SK-MEL-5 (cell line): ENCODE measurements at regions not wholly inside any gene's neighbourhood (a gene's known extent, or its start where the extent isn't known, plus 50 kb on each side); places are given as distances from the start of the nearest gene placed in this dataset.

ENCODE experiments used
- DNase-seq: peaks from one replicate; pipeline ENCODE4 v3.0.0-alpha.2; 2016; ENCODE audit warnings: low read depth, low spot score
- in situ Hi-C: cut with HindIII; loops from 2 replicates; pipeline ENCODE4 v1.10.0; 2016; ENCODE audit warnings: low sequenced_read_pairs, high pct_unique_total_duplicates, low pct_unique_long_range_greater_than_20kb

DNA sequence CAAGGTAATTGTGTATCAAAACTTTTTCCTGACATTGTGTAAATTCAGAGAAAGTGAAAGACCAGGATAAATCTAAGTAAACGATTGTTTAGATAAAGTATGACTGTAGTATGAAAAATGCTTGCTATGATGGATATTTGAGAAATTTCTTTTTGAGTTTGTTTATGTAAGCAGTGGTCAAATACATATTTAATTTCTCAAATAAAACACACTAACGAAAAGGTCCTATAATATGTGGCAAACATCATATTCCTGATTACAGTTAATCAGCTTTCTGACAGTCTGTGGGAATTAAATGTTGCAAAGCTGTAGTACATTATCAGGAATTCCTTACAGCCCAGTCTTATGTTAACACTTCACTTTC, 636.9 kb downstream of the MMUT start:
- in situ Hi-C loops = no loop called here
- DNase-seq = no peak

DNA sequence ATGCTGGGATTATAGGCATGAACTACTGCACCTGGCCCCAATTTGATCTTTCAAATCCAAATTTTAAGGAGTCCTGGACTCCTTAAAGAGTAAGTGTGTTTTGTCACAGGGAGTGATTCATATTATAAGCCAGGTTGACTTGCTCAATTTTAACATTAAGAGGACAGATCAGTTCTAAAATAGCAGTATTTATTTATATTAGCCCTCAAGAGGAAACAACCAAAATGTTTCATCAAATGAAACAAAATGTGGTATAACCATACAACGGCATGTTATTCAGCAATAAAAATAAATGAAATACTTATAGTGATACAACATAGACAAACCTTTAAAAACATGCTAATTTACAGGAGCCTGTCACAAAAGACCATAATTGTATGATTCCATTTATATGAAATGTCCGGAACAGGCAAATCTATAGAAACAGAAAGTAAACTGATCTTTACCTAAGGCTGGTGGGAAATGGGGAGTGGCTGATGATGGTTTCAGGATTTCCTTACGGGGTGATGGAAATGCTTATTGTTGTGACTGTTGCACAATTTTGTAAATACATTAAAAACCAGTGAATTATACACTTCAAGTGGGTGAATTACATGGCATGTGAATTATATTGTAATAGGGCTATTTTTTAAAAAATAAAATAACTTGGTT, 637.4 kb downstream of the MMUT start:
- no peak for DNase-seq
- in situ Hi-C loops = no loop called here

DNA sequence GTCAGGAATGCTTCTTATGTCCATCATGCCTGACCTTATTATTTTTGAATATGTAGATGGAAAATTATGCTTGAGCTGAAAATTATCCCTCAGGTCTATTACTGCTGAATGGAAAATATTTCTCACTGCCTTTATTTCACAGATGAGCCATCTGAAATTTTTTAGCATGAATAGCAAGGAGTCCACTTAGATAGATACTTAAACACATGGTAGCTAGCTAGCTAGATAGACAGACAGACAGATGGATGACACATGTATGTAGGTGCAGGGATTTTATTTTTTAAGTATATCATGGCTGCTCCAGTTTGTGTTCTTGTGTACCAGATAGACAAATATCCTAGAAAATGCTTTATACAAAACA, 645.0 kb downstream of the MMUT start:
- DNase-seq = no peak
- in situ Hi-C loops = no loop called here

DNA sequence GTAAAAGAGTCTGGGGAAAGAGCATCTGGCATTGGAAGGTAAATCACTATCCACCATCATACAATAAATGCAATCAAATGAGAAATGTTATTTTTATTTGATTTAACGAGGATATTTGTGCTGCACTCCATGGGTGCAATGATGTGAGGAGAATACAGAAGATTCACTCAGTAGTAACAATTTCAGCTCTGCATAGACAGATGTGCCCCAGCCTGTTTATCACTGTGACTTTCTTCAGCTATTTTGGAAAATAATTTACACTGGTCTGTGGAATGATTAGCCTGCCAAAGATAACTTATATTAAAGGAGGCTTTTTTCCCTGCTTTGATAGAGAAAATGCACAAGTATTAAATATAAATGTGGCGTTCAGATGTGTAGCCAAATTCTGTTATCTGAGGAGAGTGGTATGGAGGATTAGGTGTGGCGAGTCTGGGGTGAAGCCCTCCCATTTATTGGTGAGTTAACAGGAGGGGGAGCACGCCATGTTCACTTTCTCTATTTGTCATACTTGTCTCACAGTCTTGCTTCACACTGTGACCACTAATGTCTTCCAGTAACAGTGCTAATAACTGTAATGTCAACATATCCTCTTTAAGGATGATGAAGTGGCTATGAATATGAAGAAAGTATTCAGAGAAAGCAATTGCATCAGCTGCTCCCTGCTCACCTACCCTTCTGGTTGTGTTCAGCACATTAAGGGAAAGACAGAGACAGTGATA, 645.6 kb downstream of the MMUT start:
- in situ Hi-C loops = no loop called here

DNA sequence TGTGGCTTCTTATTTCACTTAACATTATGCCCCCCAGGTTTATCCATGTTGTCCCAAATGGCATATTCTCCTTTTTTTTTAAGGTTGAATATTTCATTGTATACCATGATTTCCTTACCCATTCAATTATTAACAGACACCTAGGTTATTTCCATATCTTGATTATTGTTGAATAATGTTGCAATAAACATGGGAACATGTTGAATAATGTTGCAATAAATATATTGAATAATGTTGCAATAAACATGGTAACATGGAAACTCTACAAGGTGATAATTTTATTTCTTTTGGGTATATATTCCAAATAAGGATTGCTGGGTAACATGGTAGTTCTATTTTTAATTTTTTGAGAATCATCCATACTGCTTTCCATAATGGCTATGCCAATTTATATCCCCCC, 648.1 kb downstream of the MMUT start:
- in situ Hi-C loops = no loop called here
- no peak for DNase-seq

More for the DNA sequence above, 645.6 kb downstream of the MMUT start:
- DNase-seq = no peak

DNA sequence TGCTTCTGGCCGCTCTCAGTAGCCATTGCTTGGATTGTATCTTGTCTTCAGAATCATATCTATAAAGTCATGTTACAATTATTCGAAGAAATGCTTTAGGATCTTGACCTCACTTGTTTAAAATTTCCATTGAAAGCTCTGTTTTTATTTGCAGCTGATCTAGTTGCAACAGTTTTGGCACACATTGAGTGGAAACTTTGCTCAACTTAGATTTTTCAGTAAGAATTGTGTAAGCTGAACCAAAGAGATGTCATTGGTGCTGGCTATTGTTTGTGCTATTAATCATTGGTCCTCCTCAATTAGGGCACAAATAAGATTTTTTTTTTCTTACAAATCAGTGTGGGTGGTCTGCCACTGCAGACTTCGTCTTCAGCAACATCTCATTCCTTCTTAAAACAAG, 649.2 kb downstream of the MMUT start:
- in situ Hi-C loops = no loop called here
- DNase-seq = no peak

DNA sequence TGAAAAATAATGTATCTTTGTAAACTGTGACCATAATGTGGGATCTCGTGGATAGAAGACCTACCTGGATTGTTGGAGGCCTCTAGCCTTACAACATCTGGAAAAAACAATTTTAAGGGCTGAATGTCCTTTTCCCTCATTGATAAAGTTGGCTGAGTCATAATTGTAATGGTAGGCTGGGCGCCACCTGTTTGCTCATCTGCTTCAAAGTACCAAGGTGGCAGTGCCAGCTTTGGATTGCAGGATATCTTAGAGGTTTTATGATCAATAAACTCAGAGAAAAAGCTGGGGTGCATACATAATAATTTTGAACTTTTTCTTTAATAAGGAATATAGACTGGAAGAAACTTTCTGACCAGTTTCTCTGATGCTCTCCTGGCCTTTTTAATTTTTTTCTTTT, 653.4 kb downstream of the MMUT start:
- DNase-seq = no peak
- in situ Hi-C loops = no loop called here

DNA sequence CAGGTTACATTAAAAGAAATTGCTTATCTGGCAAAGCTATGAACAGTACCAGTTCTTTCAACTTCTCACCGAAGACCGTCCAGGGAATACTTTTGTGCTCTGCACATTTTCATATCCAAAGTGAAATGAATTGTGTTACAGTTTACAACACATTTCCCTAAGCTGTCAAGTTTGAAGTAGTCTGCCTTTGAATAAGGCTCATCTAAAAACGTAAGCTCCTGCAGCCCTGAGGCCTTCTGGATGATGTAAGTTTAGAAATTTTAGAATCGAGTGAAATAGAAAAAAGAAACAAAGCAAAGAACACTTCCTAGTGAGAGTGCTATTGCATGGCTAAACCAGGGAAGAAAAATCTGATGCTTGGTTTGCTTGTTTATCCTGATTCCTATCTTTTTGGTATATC, 653.8 kb downstream of the MMUT start:
- in situ Hi-C loops = no loop called here
- DNase-seq = no peak

DNA sequence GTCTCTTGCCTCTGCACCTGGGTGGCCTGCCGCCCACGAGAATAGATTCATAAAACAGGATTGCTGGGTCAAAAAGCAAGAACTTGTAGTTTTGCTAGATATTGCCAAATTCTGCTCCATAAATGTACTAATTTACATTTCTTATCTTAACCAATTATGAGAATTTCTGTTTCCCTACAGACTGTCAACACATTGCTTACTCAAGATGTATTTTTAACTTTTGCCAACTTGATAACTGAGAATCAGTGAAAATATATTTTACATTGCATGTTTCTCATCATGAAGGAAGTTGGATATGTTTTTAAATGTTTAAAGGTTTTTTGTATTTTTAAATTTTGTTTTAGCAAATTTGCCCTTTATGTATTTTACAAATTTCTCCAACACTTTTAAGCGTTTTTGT, 664.8 kb downstream of the MMUT start:
- DNase-seq = no peak
- in situ Hi-C loops = no loop called here

DNA sequence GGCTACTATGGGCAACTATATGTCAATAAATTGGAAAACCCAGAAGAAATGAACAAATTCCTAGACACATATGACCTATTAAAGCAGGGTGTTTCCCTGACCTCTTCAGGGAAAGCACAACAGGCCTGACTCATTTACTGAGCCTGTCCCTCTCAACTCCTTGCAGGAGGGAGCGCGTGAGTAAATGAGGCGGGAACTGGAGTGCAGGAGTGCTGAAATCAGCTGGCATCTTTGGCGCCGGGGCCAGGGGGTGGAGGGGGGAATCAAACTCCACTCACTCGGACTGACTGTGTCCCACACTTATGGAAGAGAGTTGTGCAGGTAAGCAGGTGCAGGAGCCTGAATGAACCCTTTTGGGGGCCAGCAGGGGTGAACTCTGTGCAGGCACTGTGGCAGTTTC, 671.2 kb upstream of the PTCHD4 start:
- DNase-seq = no peak
- in situ Hi-C loops = no loop called here

DNA sequence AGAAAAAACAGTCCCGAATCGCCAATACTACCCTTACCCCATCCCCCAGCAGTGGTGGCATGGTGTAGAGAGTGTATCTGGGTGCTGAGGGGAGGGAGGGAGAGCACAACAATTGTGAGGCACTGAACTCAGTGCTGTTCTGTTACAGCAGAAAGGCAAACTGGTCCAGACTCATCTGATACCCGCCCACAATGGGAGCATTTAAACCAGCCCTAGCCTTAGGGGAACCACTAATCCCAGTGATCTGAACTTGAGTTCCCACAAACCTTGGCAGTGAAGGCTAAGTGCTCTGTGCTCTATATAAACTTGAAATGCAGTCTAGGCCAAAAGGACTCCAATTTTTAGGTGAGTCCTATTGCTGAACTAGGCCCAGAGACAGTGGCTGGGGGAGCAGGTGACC, 666.4 kb upstream of the PTCHD4 start:
- in situ Hi-C loops = no loop called here

DNA sequence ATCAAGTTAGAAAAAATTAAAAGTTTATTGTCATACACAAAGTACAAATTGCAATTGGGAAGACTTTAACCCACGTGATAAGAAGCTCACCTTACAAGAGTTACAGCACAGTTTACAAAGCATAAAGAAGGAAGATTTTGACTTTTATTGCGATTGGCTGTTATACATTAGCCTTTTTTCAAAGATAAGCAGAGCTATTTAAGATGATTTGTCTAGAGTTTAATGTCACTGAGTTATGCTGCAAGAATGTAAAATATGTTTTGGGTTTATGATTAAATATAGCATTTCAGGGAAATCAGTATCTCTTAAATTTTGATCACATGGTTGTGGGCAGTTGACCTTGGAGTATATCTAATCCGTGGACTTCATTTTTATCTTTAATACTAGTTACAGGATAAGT, 664.2 kb upstream of the PTCHD4 start:
- DNase-seq = no peak
- in situ Hi-C loops = no loop called here

More for the DNA sequence above, 666.4 kb upstream of the PTCHD4 start:
- no peak for DNase-seq

DNA sequence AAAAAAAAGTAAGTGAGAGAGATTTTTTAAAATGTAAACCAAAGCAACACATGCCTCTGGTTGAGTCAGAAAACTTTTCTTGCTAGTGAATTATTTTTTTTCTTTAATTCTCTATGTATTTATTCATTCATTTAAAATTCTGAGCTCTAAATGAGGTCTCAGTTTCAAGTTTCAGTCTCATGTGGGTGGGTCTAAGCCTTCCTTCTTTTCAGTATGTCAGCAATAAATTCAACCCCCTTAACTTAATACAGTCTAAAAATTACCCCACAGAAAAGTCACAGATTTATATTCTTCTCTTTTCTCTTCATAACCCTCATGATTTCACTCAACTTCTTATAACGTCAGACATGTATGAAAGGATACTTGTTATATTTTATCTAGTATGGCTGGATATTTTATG, 663.3 kb upstream of the PTCHD4 start:
- DNase-seq = no peak
- in situ Hi-C loops = no loop called here

DNA sequence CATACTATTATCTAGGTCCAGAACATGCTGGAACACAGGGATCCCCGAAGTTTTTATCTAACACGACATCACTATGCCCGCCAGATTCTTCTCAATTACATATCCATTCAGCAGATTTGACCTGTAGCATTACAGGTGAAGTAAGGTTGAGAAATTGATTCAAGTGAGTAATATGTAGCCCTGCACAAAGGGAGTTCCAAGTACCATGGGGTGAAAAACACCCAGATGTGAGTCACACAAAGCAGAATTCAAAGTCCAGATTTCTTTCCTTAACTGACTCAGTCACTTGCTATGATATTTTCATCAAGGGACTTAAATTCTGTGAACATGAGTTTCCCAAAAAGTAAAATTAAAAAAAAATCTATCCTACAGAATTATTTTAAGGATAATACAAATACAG, 655.4 kb upstream of the PTCHD4 start:
- in situ Hi-C loops = no loop called here
- DNase-seq = no peak

DNA sequence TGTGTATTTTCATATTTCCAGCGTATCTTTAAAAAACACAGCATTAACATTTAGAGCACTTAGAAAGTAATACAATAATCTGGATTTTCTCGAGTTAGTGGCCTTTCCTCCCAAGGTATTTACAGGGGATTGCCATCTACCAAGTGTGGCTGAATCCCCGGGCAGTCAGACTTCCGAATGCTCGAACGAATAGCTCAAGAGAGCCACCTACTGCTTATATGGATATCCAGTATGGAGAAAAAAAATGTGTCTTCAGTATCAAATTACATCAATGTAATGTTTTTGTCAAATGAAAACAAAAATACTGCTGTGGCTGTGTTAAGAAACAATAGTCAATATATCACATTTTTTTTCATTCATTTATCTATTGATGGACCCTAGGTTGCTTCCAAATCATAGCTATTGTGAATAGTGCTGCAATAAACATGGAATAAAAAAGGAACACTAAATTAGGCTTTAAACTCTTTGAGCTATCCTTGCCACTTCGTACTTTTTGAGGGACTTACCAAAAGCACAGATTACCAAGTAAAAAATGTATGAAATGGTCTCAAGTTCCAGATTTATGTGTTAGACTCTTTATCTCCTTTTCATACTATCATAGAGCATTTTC, 654.5 kb upstream of the PTCHD4 start:
- peak; percentile 76 for DNase-seq
- in situ Hi-C loops = no loop called here

DNA sequence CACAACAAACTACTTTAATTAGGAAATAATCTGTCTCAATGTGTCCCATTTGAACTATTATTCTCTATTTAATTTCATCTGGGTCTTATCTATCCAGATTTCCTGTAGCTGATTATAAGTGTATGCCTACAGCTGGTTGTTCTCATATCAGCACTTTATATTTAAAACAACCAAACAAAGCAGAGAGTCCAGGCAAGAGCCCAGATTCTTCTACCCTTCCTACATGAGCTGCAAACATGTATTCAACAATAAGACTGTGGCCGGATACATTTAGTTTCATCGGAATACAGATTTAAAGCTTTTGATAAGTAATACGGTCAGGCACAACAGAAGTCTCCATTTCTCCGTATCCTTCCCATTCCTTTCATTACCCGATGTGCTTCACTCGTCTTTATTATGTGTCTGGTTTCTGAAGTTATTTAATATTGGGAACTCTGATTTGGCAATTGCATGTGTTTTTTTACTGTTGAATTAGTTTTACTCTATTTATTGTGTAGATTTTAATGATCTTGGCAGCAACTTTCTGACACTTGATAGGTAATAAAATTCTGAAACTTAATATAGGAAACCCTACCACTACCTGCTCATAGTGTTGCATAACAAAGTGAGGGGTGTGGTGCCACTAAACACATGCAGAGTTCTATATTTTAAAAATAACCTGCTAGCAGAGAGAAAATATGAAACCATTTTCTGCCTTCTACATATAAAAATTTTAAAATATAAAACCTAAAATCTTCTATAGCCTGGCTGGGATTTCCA, 653.5 kb upstream of the PTCHD4 start:
- in situ Hi-C loops = no loop called here
- no peak for DNase-seq

DNA sequence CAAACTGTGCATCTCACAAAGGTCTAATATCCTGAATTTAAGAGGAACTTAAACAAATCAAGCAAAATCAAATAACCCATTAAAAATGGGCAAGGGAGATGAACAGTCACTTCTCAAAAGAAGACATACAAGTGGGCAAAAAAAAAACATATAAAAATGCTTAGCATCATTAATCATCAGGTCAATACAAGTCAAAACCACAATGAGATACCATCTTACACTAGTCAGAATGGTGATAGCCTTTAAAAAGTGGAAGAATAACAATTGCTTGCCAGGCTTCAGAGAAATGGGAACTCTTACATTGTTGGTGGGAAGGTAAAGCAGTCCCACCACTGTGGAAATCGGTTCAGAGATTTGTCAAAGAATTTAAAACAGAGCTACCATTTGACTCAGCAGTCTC, 646.7 kb upstream of the PTCHD4 start:
- in situ Hi-C loops = no loop called here
- no peak for DNase-seq

DNA sequence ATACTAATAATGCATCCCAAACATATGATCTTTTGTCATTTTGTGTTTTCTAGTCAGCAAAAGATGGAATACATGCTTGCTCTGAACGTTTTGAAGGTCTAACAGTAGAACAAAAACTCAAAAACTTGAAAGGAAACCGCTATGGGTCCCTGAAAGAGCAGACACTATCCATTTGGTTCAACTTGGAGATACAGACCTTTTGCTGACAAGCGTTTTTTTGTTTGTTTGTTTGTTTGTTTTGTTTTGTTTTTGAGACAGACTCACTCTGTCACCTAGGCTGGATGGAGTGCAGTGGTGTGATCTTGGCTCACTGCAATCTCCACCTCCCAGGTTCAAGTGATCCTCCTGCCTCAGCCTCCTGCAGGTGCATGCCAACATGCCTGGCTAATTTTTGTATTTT, 644.3 kb upstream of the PTCHD4 start:
- in situ Hi-C loops = no loop called here

DNA sequence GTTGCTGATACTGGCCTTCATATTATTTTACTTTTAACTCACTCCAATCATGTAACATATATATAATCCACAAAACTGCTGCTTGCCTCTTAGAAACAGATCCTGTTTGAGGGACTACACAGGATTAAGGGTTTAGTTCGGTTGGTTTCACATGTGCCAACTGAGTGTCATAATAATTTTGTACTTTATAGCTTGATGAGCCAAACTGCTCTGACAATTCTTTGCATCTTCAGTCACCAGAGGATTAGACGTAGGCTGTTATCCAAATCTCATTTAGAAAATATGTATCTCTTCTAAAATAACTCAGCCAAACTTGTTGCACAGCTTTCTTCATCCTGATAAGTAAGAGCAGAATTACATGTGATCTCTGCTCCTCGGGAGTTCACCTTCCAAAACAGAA, 643.6 kb upstream of the PTCHD4 start:
- in situ Hi-C loops = no loop called here
- DNase-seq = no peak

More for the DNA sequence above, 644.3 kb upstream of the PTCHD4 start:
- no peak for DNase-seq
